A172 (cell line): ENCODE measurements at regions not wholly inside any gene's neighbourhood (a gene's known extent, or its start where the extent isn't known, plus 50 kb on each side); places are given as distances from the start of the nearest gene placed in this dataset.
"Not testable (repeated sequence)": the region's sequence is repeated elsewhere in the genome, so short reads cannot be mapped to it uniquely, and the experiment has no call there.

Experiments
- DNase-seq: peaks from one replicate; pipeline ENCODE4 v3.0.0-alpha.2; 2015; ENCODE audit warnings: low spot score

DNA sequence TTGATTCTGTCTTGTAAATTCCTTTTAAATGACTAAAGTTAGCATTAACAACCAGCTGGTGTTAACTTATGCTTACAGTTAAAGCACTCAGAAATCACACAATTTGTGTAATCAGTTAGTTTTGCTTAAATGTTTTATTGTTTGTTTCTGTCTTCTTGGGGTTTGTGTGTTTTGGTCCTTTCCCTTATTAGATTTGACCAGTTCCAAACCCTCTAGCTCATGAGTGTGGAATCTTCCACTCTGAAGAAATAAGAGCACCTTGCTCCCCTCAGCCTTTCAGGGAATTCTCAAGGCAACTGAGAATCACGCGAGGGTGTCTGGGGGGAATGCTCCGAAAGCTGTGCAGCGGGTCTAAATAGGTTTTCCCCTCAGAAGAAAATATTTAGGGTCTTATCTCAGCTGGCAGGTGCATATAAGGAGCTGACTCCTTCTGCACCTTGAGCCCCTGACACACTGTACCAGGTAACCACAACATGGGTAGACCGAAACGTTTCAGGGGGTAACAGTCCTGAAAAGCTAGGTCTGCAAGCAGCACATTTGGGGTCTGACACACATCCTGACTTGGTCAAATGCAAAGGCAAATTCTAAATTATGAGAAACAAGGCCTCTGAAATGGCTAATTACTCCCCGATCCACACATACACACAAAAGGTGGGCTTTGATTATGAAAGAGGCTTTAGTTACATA, 188.1 kb upstream of the ETV3 start:
- no peak for DNase-seq

DNA sequence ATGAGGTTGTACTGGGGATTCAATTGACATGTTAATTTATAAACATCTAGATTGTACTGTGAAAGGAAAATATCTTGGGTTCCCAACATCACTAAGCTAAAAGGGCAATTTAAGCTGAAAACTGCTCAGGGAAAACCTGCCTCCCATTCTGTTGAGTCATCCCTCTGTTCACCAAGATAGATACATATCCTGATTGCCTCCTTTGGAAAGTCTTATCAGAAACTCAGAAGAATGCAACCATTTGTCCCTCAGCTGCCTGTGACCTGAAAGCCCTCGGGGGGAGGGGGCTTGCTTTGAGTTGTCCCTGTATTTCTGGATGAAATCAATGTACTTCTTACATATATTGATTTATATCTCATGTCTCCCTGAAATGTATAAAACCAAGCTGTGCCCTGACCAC, 187.0 kb upstream of the ETV3 start:
- DNase-seq = no peak

DNA sequence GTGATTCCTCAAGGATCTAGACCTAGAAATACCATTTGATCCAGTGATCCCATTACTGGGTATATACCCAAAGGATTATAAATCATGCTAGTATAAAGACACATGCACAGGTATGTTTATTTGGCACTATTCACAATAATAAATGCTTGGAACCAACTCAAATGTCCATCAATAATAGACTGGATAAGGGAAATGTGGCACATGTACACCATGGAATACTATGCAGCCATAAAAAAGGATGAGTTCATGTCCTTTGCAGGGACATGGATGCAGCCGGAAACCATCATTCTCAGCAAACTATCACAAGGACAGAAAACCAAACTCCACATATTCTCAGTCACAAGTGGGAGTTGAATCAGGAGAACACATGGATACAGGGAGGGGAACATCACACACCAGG, 183.8 kb upstream of the ETV3 start:
- not testable (repeated sequence) for DNase-seq

DNA sequence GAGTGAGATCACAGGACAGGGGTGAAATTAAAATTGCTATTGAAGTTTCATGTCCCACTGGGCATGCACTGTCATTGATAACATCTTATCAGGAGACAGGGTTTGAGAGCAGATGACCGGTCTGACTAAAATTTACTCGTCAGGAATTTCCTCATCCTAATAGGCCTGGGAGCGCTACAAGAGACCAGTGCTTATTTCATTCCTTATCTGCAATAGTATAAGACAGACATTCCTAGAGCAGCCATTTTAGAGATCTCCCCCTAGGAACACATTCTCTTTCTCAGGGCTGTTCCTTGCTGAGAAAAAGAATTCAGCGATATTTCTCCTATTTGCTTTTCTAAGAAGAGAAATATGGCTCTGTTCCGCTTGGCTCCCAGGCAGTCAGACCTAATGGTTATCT, 181.4 kb upstream of the ETV3 start:
- no peak for DNase-seq

DNA sequence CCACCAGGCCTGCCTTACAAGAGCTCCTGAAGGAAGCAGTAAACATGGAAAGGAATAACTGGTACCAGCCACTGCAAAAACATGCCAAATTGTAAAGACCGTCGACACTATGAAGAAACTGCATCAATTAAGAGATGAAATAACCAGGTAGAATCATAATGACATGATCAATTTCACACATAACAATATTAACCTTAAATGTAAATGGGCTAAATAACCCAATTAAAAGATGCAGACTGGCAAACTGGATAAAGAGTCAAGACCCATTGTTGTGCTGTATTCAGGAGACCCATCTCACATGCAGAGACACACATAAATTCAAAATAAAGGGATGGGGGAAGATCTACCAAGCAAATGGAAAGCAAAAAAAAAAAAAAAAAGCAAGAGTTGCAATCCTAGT, 179.0 kb upstream of the ETV3 start:
- not testable (repeated sequence) for DNase-seq

DNA sequence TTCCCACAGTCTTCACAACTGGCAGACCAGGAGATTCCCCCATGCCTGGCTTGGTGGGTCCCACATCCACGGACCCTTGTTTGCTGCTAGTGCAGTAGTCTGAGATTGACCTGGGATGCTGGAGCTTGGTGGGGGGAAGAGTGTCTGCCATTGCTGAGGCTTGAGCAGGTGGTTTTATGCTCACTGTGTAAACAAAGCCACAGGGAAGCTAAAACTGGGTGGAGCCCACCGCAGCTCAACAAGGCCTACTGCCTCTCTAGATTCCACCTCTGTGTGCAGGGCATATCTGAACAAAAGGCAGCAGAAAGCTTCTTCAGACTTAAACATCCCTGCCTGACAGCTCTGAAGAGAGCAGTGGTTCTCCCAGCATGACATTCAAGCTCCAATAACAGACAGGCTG, 177.3 kb upstream of the ETV3 start:
- DNase-seq = no peak

DNA sequence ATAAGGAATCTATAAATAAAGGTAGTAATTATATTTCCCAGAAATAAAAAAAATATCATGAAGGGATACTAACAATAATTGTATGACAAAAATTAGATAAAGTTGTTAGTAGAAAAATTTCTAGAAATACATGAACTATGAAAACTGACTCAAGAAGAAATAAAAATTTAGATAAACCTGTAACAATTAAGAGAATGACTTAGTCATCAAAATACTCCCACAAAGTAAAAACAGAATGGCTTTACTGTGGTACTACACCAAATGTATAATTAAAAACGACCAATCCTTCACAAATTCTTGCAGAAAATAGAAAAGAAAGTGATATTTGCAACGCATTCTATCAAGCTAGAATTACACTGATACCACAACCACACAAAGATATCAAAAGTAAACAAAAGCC, 176.2 kb upstream of the ETV3 start:
- no peak for DNase-seq

DNA sequence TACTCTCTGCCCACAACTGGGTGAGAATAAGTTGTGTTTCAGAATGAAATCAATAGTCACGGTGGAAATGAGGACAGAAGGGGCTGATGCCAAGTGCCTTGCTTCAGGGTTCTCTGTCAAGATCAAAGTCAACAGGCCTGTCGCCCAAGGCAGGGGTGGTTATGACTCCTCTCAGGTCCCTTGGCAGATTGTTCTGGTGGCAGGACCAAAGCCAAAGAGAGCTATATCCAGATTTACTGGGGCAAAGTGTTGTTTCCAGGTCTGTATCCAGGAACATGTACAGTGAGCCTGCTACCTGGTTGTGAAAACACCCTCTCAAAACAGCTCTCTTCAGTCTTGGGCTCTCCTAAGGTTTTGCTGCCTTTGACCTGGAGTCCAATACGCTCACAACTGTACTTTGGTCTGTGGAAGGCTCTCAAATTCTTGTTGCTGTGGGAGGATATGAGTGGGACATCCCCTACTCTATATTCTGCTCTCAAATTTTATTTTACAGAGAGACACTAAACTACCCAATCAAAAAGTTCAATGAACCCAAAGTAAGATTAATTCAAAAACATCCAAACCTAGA, 175.1 kb upstream of the ETV3 start:
- DNase-seq = no peak

DNA sequence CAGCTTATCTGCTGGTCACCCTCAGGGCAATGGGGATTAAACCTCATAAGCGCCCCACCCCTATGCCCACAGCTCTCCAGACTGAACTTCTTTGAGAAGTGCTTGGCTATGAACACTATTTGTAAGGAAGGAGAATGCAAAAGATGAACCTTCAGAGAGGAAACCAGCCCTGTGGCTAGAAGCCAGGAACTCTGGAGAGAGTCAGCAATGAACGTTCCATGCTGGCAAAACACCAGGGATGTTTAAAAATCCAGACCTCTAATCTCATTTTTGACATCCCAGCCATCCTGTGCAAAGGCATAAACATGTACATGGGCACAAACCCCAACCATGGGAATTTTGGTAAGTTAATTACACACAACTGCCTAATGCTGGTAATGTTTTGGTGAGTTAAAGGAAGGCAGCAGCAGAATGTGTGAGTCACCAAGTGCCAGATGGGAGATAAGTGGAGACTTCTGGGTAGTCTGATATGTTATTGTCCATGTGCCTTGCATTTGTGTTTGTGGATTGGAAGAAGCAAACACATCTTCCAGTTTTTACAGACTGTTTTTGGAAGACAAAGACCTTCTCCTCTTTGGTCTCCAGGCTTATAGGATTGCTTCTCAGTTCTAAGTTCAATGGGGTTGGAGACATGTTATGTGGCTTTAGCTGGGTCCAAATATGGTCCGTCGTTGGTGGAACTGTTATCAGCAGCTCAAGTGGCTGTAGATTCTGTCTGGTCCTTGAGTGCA, 174.1 kb upstream of the ETV3 start:
- DNase-seq = no peak

DNA sequence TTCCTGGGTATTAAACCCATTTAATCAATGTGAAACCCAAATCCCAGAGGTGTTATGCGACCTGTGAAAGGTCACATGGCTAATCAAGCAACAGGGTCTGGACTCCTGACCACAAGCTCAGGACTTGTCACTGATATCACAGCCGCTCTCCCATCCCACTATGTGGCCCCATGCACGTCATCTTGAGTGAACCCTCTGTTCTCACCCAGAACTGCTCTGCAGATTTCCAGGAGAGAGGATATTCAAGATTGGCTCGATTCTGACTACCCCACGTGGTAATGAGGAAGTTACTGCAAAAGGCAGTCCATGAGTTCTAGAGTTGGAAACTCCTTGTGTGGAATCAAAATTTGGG, 173.5 kb upstream of the ETV3 start:
- no peak for DNase-seq

DNA sequence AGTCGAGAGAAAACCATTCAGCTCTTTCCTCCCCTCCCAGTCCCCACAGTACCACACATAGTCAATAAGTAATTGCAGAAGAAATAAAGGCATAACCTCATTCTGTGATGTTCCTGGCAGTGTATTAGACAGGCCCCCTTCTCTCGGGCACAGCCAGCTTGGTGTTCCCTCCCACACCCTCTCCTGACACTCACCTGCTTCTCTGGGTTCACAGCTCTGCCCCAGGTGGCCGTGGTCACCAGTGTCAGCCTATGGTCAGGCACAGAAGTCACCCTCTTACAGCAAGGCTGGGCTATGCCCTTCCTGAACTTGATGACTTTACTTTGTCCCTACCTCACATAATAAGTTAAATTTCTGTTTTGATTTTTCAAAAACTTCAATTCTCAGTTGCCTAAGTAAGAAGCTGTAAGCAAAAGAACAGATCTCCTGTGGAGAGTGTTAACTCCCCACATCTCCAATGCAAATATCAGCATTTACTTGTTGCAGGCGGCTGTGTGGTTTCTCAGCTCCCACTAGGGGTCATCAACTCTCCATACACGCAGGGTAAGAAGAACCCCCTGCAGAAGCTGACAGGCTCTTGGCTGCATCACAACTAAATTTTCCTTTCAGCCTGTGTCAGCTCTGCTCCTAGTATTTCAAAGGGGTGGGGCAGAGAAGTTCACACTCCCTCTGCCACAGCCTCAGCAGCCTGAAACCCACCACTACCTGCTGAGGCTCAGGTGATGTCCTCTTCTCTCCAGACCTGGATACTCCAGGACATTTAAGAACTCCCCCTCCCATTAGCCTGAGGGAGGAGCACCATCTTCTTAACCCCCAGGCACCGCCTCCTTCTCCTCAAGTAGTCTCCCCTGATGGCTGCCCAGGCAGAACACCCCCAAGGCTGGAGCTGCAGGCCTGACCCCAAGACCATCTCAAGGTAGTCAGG, 172.9 kb upstream of the ETV3 start:
- not testable (repeated sequence) for DNase-seq

DNA sequence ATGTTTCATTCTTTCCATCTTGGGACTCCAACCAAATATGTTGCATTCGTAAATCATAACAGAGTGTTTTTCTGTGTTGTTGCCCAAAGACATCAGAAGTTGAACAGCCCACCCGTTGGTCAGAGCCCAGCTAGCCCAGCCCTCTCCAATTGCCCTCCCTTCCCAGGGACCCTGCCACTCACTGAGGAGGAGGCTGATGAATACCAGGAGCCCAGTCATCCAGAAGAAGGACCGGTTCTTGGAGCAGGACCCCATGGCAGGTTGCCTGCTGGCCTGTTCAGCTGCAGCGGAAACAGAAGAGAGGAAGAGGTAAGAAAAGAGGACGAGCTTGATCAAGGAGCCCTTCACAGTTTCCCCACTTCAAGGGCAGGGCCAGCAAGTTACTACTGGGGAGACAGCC, 172.2 kb upstream of the ETV3 start:
- no peak for DNase-seq

DNA sequence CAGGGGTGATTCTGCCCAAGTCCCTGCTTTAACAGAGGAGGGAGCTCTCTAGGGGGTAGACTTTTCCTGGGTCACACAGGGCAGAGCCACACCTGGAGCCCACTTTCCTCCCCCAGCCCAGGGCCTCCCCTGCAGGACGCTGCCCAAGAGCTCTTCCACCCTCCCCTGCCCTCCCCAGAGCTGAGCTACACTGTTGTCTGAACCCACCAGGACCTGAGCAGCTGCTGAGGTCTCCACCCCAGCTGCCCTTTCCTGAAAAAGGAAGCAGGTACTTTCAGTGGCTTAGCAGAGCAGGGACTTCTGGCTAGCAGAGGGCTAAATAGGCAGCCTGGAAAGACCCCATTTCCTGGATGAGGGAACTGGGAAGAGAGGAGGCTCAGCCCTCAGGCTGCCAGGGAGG, 169.3 kb upstream of the ETV3 start:
- DNase-seq = no peak

DNA sequence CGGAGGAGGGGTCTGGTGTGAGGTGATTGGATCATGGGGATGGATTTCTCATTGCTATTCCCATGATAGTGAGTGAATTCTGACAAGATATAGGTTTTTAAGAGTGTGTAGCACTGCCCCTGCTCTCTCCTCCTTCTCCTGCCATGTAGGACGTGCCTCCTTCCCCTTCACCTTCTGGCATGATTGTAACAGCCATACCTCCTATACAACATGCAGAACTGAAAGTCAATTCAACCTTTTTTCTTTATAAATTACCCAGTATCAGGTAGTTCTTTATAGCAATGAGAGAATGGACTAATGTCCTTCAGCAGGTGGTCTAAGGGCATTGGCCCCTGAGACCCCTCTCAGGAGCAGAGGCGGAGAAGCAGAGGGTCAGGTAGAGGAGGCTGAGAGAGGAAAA, 168.7 kb upstream of the ETV3 start:
- no peak for DNase-seq

DNA sequence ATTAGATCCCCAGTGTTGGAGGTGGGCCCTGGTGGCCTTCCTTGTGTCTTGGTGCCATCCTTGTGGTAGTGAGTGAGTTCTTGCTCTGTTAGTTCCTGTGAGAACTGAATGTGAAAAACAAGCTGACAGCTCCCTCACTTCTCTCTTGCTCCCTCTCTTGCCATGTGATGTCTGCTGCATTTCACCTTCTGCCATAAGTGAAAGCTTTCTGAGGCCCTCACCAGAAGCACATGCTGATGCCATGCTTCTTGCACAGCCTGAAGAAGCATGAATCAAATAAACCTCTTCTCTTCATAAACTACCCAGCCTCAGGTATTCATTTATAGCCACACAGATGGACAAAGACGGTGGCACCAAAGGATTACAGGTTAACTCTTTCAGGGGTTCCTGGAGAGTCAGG, 166.1 kb upstream of the ETV3 start:
- DNase-seq = no peak

DNA sequence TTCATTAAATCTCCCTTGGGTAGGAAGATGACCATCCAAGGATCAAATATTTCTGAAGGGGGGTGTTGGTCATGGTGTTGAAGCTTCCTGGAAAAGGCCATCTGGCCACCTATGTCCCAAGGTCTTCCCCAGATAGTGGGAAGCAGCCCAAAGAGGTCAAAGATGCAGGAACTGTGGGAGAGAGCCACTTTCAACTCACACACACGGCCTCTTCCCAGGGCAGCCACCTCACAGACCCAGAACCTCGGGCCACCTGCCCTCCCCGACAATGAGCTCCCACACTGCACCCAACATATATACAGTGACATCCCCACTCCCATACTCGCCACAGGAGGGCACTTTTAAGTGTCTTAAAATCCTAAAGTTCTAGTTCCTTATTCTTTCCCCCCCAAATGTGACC, 164.5 kb upstream of the ETV3 start:
- DNase-seq = no peak

DNA sequence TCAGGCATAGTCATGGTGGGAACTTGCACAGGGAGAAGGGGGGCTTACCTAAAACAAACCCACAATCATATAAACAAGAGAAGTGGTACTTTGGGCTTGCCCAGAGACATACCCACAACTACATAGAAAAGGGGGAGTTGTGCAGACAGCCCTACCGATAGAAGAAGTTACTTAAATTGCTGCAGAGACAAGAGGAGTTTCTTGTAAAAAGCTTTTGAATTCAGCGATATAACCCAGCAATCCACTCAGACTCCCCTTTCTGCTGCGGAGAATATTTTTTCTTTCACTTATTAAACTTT, 164.0 kb upstream of the ETV3 start:
- DNase-seq = no peak

DNA sequence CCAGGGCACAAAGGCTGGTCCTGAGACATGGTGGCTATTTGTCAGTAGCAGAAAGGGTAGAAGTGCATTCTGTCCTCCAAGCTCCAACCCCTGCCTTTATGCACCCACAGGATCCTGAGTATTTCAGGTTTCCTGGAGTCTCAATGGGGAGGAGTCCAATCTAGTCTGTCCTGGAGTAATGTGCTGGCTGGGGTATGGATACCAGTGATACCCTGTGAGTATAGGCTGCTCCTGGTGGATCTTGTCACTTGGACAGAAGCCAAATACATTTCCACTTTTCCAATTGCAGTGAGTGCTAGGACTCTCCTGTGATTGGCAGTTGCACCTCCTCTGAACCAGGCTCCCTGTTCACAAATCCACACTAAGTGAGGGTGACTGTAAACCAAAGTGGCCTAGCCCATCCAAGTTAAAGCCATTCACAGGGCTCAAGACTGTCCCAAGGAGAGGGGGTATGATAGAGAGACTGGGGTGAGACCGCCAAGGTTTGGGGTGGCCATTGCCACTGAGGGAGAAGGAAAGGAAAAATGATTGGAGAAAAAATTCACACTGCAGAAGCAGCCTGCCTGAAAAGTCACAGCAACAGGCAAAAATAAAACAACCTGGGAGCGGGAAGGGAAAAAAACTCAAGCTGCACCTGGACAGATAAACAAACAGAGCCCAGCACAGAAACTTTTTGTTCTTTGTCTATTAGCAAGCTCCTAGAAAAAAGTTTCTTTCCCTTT, 163.4 kb upstream of the ETV3 start:
- no peak for DNase-seq

DNA sequence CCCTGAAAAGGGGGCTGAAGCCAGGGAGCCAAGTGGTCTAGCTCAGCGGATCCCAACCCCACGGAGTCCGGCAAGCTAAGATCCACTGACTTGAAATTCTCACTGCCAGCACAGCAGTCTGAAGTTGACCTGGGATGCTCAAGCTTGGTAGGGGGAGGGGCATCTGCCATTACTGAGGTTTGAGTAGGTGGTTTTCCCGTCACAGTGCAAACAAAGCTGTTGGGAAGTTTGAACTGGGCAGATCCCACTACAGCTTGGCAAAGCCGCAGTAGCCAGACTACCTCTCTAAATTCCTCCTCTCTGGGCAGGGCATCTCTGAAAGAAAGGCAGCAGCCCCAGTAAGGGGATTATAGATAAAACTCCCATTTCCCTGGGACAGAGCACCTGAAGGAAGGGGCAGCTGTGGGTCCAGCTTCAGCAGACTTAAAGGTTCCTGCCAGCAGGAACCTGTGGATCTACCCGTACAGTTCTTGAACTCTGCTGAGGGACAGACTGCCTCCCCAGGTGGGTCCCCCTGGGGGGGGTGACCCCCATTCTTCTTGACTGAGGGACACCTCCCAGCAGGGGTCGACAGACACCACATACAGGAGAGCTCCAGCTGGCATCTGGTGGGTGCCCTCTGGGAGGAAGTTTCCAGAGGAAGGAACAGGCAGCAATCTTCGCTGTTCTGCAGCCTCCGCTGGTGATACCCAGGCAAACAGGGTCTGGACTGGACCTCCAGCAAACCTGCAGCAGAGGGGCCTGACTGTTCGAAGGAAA, 156.4 kb upstream of the ETV3 start:
- not testable (repeated sequence) for DNase-seq

DNA sequence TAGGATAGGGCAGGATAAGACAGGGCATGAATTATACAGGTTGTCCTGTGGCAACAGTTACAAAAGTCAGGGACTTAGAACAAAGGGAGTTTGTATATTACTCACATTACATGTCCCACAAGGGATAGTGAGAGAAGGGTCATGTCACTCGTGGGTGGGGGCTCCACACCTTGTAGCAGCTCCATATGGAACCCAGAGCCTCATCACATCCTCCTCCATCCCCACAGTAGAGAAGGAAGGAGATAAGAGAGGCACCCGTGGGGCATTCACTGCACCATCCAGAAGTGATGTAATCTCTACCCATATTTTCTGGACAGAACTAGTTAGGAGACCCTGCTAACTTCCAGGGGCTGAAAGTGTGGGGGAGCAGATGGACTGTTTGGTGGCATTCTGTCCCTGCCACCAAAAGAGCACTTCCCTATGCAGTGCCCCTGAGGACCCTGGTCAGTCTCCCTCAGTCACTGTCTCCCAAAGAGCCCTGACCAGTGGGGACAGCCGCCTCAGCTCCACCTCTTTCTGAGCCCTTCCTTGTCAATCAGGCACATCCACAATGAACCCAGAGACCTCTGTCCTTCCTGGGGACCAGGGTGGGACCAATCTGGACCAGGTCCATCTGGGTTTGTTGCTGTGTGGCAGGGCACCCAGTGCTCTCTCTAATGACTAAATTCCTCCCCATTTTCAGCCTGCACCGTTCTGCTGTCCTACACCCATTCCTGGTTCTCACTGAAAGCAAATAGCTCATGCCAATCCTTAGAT, 154.8 kb upstream of the ETV3 start:
- no peak for DNase-seq

DNA sequence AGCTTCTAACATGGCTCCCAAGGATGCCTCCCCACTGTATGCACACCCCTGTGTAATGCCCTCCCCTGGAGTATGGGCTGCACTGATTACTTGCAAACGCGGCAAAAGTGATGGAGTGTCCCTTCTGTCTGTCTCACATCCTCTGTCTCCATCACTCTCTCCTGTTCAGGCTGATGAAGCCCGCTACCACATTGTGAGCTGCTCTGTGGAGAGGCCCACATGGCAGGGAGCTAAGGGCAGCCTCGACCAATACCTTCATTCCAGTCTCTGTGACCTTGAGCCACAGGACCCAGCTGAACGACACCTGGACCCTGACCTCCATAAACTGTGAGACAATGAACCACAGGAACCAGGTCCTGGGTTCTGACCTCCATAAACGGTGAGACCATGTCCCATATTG, 154.1 kb upstream of the ETV3 start:
- no peak for DNase-seq
